GM21360 (cell line): ENCODE measurements at regions not wholly inside any gene's neighbourhood (a gene's known extent, or its start where the extent isn't known, plus 50 kb on each side); places are given as distances from the start of the nearest gene placed in this dataset.
A peak's percentile ranks its signal among the peaks of the same experiment; 100 is the strongest.

ENCODE experiments used
- ATAC-seq: cut with Tn5 transposase; IDR thresholded peaks from one replicate; pipeline ENCODE4 v1.9.1; 2021; ENCODE audit warnings: mild to moderate bottlenecking, moderate library complexity; ENCODE audit not compliant: unreplicated experiment

- no peak for ATAC-seq
Observed at GRCh38 chr15:95653361-95653805, 677.1 kb upstream of the NR2F2 start.

GRCh38 chr15:95655089-95655607 lies 675.4 kb upstream of the NR2F2 start:
- ATAC-seq = no peak

GRCh38 chr15:95656595-95656994 lies 673.9 kb upstream of the NR2F2 start:
- no peak for ATAC-seq

GRCh38 chr15:95658799-95659198 lies 671.7 kb upstream of the NR2F2 start:
- no peak for ATAC-seq

- no peak for ATAC-seq
Observed at GRCh38 chr15:95659656-95660055, 670.8 kb upstream of the NR2F2 start.

- no peak for ATAC-seq
Observed at GRCh38 chr15:95662638-95663037, 667.9 kb upstream of the NR2F2 start.

- no peak for ATAC-seq
Observed at GRCh38 chr15:95663156-95664100, 667.1 kb upstream of the NR2F2 start.

- no peak for ATAC-seq
Observed at GRCh38 chr15:95664450-95664849, 666.0 kb upstream of the NR2F2 start.

GRCh38 chr15:95669146-95669922 lies 661.2 kb upstream of the NR2F2 start:
- peak; percentile 70 for ATAC-seq

GRCh38 chr15:95674031-95674430 lies 656.5 kb upstream of the NR2F2 start:
- ATAC-seq = no peak

GRCh38 chr15:95676500-95676899 lies 654.0 kb upstream of the NR2F2 start:
- no peak for ATAC-seq

GRCh38 chr15:95679847-95680582 lies 650.5 kb upstream of the NR2F2 start:
- ATAC-seq = no peak

- ATAC-seq = no peak
Observed at GRCh38 chr15:95680728-95681127, 649.8 kb upstream of the NR2F2 start.

GRCh38 chr15:95681836-95682544 lies 648.5 kb upstream of the NR2F2 start:
- ATAC-seq = no peak

GRCh38 chr15:95684126-95684525 lies 646.4 kb upstream of the NR2F2 start:
- no peak for ATAC-seq

- ATAC-seq = no peak
Observed at GRCh38 chr15:95684693-95685115, 645.8 kb upstream of the NR2F2 start.

- ATAC-seq = no peak
Observed at GRCh38 chr15:95687061-95687460, 643.4 kb upstream of the NR2F2 start.

GRCh38 chr15:95687686-95688085 lies 642.8 kb upstream of the NR2F2 start:
- ATAC-seq = no peak

GRCh38 chr15:95690631-95691340 lies 639.7 kb upstream of the NR2F2 start:
- ATAC-seq = peak; percentile 96

GRCh38 chr15:95693917-95694316 lies 636.6 kb upstream of the NR2F2 start:
- no peak for ATAC-seq
